ENCODE measurements at regions not wholly inside any gene's neighbourhood (a gene's known extent, or its start where the extent isn't known, plus 50 kb on each side); places are given as distances from the start of the nearest gene placed in this dataset.
A peak's percentile ranks its signal among the peaks of the same experiment; 100 is the strongest.

DNA sequence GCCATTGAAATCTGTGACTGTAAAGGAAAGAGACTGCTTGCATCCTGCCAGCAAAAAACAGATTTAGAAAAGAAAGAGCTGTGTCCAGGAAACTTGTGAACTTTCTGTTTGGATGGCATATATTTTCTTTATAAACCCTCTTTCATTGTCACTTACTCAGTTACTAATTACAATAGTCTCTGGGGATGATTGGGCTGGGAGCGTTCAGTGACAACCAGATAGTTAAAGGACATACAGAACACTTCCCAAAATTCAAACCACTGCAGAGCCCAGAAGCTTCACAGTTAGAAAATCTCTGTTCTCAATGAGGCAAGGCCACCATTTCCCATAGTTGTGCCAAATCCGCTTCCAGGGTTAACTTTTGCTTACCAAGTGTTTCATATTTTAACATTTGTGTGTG is 98.6 kb upstream of the TAB2 start:
- no peak for DNase-seq

DNA sequence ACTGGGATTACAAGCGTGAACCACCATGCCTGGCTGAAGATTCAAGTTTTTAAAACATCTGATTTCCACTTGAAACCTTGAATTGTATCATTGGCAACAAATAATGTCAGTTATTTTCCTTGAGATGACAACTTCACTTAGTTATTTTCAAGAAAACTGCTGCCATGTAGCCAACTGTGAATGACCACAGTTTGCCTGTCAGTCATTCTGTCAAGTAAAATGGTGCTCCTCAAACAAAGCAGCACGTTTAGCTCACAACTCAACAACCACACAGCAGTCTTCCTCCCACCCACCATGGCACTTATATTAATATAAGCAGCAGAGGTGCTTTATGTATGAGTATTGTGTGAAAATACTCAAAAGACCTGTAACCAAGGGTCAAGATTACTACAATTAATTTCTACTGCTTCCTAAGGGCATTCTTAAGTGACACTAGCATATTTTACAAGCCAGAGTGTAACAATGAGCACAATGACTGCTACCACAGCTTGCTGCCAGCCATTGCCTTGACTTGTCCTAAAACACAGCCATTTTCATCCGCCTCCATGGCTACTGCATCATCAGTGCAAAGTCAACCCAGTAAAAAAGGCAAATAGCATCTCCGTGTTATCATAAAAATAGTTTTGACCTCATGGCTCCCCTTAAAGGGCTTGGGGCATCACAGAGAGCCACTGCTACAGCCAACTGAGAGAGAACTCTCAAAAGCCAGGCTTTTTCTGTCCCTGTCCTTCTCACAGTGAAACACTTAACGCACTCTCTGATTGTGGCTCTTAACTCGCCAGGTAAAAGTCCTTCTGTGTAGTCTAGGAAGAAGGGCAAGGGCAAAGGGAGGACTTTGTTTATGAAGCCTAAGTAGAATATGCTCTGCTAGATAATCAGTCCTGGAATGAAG is 96.4 kb upstream of the TAB2 start:
- DNase-seq: no peak

DNA sequence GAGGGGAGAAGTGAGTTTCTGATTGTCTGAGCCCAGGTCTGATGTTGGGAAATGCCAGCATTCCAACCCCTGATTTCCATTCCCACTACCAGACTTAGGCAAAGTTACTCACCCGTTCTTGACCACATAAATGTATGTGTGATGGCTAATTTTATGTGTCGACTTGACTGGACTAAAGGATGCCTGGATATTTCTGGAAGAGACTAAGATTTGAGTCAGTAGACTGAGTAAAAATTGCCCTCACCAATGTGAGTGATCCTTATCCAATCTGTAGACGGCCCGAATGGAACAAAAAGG is 95.8 kb upstream of the TAB2 start:
- no peak for DNase-seq

DNA sequence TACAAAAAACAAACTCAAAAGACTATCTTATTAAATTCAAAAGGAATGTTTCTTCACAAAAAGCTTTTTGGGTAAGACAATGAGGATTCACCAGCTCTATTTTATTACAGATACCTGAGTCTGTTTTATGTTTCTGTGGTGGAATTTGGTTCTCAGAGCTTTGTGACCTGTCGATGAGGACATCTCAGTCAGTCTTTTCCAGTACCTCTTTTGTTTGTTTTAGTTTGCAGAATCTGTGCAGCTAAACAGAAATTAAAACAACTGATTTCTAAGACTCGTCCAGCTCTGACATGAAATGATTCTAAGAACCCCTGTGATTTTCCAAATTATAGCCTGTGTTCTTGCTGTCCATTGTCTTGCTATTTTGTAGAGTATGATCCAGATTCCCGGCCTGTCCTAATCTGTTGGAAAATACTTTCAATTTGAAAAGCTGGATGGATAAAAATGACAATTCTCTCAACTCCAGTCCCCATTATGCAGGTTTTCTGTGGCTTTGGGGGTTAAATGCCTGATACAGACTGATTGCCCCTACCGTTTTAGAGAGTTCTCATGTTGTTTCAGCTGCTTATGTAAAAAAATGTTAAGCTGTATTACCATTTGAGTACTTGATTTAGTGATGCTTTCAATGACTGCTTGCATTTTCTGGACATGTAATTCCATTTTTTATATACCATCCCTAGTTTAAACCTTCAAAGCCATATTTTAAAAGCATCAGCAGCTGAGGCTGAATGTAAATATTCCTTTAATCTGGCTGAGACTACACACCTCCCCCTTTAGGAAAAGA is 94.2 kb upstream of the TAB2 start:
- DNase-seq: no peak

- DNase-seq: no peak
Observed at GRCh38 chr6:149223904-149224351, 93.6 kb upstream of the TAB2 start.

DNA sequence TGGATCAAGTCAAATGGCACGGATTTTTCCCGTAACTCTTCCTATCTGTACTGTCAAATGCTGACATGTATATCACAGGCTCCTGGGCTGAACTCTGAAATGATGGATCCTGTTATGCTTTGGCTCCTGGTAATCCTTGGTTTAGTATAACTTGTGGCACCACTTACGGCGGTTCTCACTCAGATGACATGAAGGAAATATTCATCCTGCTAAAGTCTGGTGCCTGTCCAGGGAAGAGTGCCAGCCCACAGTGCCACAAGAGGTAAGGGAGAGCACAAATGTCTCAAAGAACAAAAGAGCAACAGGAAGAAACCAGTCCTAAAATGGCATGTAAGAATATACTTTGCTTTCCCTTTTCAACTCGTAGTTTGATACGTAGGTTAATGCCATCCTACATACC is 93.1 kb upstream of the TAB2 start:
- no peak for DNase-seq

GRCh38 chr6:149225370-149225769 is 92.1 kb upstream of the TAB2 start:
- no peak for DNase-seq

DNA sequence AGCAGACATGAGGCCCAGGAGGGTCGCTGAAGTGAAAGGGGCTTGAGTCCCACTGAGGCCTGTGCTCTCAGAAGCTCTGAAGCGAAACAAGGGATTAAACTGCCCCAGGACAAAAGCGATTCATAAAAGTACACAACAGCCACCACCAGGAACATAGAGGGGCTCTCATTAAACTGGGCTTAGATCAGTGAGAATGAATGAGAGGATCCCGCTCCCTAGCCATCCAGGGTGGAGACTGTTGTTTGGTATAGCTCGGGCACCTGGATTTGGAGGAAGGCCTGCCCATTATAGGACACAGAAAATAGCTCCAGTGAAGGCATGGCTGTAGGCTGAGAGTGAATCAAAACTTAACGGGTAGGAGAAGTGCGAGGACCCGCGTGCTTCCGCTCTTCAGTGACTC is 91.6 kb upstream of the TAB2 start:
- no peak for DNase-seq

DNA sequence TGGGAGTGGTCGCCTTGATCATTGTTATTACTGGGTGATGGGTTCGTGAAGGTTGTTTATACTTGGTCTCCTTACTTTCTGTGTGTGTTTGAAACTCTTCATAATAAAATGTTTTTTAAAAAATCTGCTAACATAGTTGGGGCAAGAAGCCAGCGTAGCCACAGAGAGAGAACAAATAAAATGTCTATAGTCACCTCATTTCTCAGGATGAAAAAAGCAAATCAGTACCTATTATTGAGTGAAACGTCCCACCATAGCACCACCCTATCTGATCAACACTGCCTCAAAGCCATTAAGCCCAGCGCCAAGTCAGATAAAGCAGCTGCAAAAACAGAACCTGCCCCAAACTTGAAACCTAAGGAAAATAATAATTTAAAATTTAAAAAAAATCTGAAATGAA is 89.7 kb upstream of the TAB2 start:
- no peak for DNase-seq

GRCh38 chr6:149228311-149228955 is 89.1 kb upstream of the TAB2 start:
- no peak for DNase-seq

DNA sequence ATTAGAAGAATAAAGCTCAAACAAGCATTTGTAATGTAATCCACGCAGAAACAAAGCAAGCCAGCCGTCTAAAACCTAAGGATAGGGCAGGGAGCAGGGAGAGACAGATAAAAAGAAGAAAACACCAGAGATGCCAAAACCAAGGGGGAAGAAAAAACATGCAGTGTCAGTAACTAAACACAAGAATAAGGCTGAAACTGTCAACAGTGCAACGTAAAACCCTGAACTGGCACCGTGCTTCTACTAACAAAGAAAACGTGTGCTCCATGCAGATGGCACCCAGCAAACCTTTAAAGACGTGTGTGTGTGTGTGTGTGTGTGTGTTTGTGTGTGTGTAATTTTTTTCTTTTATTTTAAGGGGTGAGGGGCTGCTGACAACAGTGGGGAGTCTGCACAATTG is 88.4 kb upstream of the TAB2 start:
- no peak for DNase-seq

GRCh38 chr6:149230712-149231460 is 86.6 kb upstream of the TAB2 start:
- DNase-seq: no peak

GRCh38 chr6:149231778-149232177 is 85.7 kb upstream of the TAB2 start:
- DNase-seq: no peak

GRCh38 chr6:149233056-149233715 is 84.3 kb upstream of the TAB2 start:
- DNase-seq: peak; percentile 36 to 39

DNA sequence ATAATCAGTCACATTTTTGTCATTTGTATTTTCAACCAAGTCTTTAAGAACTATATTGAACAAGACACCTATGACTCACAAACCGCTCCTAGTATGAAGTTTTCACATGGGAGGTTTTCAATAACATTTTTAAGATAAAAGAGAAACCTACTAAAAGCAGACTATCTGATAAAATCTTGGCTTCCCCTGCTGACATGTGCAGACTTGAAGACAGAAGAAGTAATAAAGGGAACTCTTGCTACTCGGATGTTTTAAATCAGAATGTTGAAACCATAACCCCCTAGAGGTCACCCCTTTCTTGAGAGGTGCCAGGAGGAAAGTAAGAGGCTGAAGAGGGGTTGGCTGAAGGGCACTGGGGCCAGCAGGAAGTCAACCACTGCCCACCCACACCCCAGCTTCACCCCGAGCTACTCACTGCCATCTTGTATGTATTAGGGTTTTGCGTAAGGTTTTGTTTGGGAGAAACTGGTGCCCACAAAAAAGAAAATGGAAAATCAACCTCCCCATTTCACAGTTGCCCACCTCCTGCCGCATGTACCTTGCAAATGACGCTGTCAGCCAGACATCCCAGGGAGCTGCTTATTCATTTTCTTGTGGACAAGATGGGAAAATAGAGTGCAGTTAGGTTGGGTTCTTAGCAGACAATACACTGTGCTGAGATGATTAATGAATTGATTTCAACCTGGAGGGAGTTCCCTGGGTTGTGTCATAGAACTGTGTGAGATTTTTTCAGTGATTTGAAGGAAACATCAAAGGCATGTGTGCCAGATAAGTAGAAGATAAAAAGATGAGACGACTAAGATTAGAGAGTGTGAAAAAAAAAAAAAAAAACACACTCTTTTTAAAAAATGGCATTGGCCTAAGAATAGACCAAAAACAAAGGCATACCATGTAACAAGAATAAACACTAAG is 83.2 kb upstream of the TAB2 start:
- DNase-seq: no peak

GRCh38 chr6:149235130-149235561 is 82.4 kb upstream of the TAB2 start:
- peak in 1 of 2 donors; percentile 37 for DNase-seq

DNA sequence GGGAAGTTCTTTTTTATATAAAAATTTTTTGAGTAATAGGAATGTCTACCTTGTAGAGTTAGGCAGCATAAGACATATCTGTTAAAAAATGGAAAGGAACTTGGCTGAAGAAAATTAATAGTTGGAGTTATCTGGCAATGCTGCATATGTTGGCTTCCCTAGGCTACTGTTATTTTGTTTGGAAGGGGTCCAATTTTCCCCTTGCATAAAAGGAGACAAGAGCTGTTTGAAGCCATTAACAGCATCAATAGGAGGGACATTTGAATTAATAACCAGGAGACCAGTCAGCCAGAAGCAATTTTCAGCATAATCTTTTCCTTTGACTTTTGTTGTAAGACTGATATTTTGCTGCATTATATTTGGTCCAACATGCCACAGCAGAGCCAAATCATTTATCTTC is 80.9 kb upstream of the TAB2 start:
- no peak for DNase-seq

GRCh38 chr6:149237464-149237863 is 80.0 kb upstream of the TAB2 start:
- DNase-seq: no peak

GRCh38 chr6:149239573-149240209 is 77.8 kb upstream of the TAB2 start:
- DNase-seq: no peak

DNA sequence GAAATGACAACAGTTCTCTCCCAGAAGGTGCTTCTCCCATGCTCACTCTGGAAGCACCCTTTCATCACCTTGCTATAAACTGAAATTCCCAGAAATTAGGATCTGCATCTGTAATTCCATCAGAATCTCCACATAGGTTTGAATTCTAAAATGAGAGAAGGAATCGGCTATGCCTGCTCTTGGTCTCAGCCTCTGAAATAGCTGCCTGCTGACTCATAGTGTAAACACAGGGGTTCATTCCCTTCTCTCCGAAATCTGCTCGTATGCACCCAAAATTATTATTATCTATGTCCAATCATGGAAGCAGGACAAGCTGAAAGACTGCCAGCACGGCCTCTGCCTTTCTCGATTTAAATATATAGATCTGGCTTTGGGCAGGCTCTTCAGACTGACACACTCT is 74.6 kb upstream of the TAB2 start:
- no peak for DNase-seq

- DNase-seq: no peak
Observed at GRCh38 chr6:149244105-149244504, 73.4 kb upstream of the TAB2 start.
